Stomach (tissue), 4 donors: ENCODE measurements at regions not wholly inside any gene's neighbourhood (a gene's known extent, or its start where the extent isn't known, plus 50 kb on each side); places are given as distances from the start of the nearest gene placed in this dataset.

Experiments
- POLR2A ChIP-seq, 4 donors: fragments of 450-650 bp; IDR thresholded peaks; one replicate each; pipeline ENCODE4 v1.6.1; 2016; ENCODE audit warnings: antibody characterized with exemption in 4 of 4, control low read depth in 2 of 4, mild to moderate bottlenecking in 1 of 4, moderate library complexity in 1 of 4
- TF ChIP-seq, protein P1 (sequence below), 7 experiments: fragments of 450-650 bp in 4 of 7; fragments of 200-600 bp in 3 of 7; sonication (generic) in 3 of 7; IDR thresholded peaks; one replicate each; pipeline ENCODE4 v1.5.1; 2016 to 2019; ENCODE audit warnings: antibody characterized with exemption in 7 of 7, control low read depth in 2 of 7, mild to moderate bottlenecking in 1 of 7

DNA sequence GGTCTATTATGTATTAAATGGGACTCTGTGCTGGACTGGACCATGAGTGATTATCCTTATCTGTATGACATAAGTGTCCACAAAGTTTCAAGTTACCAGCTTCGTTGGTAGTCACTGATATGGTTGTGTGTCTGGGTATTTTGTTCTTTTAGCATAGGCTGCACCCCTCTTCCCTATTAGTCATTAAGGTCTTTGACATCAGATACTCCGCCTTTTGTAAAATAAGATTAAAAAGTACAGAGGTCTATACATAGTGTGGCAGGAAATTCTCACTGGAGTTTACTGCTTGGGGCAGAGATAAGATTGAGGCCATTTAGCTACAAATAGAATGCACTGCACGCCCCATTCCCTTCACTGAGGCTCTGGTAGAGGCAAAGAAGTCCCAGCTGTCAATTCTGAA lies 99.4 kb downstream of the TMEM215 start:
- no peak for TF ChIP-seq POLR2A (IDR thresholded peaks at IDR 0.05)
- TF ChIP-seq, protein P1, sequence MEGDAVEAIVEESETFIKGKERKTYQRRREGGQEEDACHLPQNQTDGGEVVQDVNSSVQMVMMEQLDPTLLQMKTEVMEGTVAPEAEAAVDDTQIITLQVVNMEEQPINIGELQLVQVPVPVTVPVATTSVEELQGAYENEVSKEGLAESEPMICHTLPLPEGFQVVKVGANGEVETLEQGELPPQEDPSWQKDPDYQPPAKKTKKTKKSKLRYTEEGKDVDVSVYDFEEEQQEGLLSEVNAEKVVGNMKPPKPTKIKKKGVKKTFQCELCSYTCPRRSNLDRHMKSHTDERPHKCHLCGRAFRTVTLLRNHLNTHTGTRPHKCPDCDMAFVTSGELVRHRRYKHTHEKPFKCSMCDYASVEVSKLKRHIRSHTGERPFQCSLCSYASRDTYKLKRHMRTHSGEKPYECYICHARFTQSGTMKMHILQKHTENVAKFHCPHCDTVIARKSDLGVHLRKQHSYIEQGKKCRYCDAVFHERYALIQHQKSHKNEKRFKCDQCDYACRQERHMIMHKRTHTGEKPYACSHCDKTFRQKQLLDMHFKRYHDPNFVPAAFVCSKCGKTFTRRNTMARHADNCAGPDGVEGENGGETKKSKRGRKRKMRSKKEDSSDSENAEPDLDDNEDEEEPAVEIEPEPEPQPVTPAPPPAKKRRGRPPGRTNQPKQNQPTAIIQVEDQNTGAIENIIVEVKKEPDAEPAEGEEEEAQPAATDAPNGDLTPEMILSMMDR (IDR thresholded peaks at IDR 0.05): no peak
